Hippocampal formation (tissue), 2 donors: ENCODE measurements at regions not wholly inside any gene's neighbourhood (a gene's known extent, or its start where the extent isn't known, plus 50 kb on each side); places are given as distances from the start of the nearest gene placed in this dataset.
"Not testable (repeated sequence)": the region's sequence is repeated elsewhere in the genome, so short reads cannot be mapped to it uniquely, and the experiment has no call there.

ENCODE experiments used
- DNase-seq, 2 donors: peaks; one replicate each; lab custom pipeline; 2025; lab: John Stamatoyannopoulos, UW

DNA sequence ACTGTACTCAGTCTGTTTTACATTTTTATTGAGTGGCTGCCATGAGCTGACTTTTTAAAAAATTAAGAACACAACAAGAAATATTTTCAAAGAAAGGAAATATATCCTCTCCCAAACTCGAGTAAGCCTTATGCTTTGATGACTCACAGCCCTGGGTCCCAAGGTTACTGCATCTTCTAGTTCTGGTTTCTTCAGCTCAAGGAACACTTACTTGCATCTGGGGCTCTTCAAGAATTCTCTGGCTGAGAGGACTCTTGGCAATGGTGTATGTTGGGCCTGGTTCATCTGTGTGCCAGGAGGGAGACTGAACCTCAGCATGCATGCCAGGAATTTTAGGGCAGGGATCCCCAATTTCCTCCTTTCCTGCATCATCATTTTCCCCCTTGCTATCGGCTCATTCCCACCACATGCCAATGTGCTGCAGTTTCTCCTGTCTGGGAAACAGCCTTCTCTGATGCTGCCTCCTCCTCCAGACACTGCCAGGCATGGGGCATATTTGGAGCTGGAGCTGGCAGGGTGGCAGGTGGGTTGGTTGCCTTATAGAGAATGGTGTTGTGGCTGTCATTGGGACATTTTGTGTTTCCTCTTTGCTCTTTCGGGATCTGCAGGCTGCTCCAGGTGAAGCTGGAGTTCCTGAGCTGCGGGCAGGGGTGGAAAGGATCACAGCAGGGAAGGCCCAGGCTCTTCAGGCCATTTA is 192.2 kb upstream of the HS6ST1 start:
- DNase-seq, result peak in 1 of 2 donors; percentile 4

- no peak for DNase-seq
Measured at GRCh38 chr2:128511731-128512378, 193.2 kb upstream of the HS6ST1 start.

DNA sequence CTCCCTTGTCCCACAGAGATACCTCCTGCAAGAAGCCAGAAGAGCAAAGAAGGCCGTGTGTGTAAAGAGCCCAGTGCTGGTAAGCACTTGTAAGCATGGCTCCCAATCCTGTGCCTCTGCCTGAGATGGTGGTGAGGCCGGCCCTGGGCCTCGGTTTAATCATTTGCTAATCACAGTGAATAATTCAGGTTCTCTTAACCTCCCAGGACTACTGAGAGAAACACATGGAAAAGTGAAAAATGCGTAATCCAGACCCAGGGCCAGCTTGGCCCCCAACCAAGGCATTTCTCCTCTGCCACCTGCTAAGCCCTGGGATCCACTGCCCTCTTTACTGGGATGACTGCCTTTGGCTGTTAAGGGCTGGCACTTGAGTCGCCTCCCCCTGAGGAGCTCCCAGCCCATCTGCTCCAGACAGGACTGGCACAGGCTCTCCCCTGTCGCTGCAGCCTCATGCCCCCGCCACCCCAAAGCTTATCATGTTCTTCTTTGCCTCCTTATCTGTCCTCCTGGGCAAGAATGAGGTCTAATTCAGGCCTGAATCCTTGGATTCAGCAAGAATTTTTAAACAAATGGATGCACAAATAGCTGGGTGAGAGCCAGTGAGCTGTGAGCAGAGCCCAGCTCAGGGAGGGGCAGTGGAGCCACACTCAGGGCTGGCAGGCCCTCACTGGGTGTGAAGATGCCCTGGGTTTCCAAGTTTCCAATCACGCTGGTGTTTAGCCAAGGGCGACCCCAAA is 193.9 kb upstream of the HS6ST1 start:
- DNase-seq, result no peak

GRCh38 chr2:128513116-128513960 is 194.7 kb upstream of the HS6ST1 start:
- DNase-seq, result no peak

DNA sequence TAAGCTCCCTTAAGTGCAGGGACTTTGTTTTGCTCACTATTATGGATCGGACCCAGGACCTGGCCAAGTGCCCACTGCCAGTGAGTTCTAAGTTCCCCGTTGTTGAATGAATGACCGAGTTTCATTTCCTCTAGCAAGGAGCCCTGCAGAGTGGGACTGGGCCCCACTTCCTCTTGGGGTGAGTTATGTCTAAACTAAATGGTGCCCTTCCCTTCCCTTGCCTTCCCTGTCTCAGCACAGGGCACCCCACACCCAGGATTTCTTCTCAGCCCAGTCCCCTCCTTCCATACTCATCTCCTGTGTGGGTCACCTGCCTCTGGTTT is 195.3 kb upstream of the HS6ST1 start:
- DNase-seq, result peak; percentile 13 to 14

- DNase-seq, result no peak
Measured at GRCh38 chr2:128514555-128514955, 195.9 kb upstream of the HS6ST1 start.

DNA sequence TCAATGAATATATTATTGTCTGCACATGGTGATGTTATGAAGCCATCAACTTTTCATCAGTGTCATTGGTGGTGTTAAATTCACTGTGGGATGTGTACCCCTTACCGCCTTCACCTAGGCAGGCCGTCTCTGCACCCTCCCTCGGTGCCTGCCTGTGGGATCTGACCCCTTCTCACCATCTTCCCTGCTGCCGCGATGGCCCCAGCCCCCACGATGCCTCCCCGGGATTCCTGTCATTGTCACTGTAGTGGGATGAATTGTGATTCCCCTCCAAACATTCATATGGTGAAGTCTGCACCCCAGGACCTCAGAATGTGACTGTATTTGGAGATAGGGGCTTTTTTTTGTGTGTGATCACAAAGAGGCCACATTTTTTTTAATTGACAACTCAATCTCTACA is 198.3 kb upstream of the HS6ST1 start:
- no peak for DNase-seq

GRCh38 chr2:128519028-128519427 is 200.4 kb upstream of the HS6ST1 start:
- DNase-seq, result not testable (repeated sequence)

- no peak for DNase-seq
Measured at GRCh38 chr2:128519517-128520215, 201.0 kb upstream of the HS6ST1 start.

- DNase-seq, result no peak
Measured at GRCh38 chr2:128520340-128520739, 201.7 kb upstream of the HS6ST1 start.

- DNase-seq, result no peak
Measured at GRCh38 chr2:128520791-128521190, 202.1 kb upstream of the HS6ST1 start.

GRCh38 chr2:128521482-128521881 is 202.8 kb upstream of the HS6ST1 start:
- no peak for DNase-seq

DNA sequence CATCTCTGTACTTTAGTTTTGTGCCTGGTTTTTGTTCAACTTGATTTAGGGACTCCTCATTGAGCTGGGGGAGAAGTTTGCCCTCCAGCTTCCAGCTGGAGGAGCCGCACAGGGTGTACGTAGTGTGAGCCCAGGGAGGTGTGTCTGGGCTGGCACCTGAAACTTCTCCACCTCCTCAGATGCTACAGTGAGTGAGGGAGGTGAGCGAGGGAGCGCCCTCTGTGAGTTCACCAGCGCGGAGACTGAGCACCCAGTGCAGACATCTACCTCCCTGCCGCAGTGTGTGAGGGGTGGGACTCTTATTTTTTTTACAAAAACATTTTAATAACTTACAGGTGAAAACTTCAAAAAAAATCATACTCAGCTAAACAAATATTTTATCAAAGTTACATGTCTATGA is 204.2 kb upstream of the HS6ST1 start:
- no peak for DNase-seq

DNA sequence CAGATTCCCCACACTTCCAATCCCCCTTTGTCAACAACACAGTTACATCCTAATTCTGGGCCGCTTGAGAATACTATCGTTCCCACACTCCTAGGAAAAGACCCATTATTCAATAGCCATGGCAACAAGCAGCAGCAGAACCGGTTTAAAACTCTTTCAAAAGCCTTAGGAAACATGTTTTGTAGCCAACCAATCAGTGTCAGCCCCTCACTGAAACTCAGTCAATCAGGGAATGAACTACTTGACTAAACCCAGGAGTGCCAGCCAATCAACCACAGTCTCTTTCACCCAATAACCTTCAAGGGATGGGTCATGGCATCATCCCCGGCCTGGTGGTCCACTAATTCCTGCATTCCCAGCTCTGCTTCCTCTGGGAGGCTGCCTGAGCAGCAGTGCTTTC is 204.8 kb upstream of the HS6ST1 start:
- peak in 1 of 2 donors; percentile 22 for DNase-seq

- no peak for DNase-seq
Measured at GRCh38 chr2:128524183-128524582, 205.5 kb upstream of the HS6ST1 start.

DNA sequence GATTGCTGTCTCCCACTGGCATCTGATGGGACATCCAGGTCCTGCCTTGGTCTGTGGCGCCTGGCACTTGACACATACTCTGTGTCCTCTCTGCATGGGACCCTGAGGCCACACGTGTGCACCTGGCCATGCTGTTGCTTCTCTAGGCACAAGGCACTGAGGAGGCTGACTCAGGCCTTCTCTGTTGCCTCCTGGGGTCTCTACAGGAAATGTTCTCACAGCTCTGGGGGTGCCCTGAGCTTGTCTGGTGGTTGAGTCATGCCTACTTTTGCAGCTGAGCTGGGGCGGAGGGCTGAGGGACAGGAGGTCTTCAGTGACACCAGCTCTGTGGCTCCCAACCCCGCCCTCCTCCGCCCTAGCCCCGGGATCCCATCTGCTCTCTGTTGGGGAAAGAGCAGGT is 207.0 kb upstream of the HS6ST1 start:
- DNase-seq, result no peak

- no peak for DNase-seq
Measured at GRCh38 chr2:128526455-128526976, 207.8 kb upstream of the HS6ST1 start.

- DNase-seq, result no peak
Measured at GRCh38 chr2:128528133-128528532, 209.5 kb upstream of the HS6ST1 start.

DNA sequence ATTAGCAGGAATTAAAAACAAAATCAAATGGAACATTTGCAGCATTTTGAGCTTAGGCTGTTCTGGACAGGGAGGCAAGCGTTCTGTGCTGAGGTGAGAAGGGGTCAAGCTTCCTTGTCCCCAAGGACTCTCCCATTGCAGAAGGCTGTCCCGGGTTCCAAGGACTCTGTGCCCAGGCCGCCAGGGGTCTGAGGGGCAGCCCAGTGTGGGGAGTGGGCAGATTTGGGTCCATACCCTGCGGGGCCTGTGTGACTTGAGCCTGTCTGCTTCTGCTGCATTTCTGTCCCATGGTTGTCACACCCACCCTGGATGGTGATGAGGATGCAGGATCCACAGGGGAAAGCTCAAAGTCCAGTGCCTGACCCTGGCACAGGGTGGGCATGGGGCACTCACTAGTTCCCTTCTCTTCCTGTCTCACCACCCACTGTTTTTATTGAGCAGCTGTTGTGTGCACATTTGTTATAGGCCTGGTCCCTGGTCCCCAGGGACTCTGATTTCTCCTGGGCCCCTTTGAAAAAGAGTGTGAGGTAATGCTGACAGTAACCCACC is 211.4 kb upstream of the HS6ST1 start:
- DNase-seq, result no peak

- DNase-seq, result no peak
Measured at GRCh38 chr2:128531856-128532255, 213.2 kb upstream of the HS6ST1 start.

DNA sequence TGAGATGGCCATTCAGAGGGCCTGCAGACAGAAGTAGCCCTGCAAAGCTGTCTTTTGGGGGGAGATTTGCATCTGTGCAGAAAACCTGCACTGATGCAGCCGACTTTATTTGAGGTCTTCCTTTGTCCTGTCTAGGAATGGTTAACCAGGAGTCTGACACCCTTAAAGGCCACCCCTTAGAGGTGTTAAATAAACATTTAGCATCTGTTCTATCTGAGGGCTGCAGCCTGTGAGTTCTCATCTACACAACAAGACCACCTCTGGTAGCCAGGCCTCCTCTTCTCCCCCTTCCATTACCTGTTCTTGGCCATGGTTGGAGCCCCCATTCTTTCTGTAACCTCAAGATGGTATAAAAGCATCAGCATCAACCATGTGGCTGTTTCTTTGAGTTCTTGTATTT is 214.4 kb upstream of the HS6ST1 start:
- DNase-seq, result no peak
